Brain microvascular endothelial cell (primary cell): ENCODE measurements at regions not wholly inside any gene's neighbourhood (a gene's known extent, or its start where the extent isn't known, plus 50 kb on each side); places are given as distances from the start of the nearest gene placed in this dataset.

Experiments used
- DNase-seq: peaks from one replicate; pipeline ENCODE4 v3.0.0-alpha.2; 2020
- H3K27ac ChIP-seq: fragments of 250-450 bp; sonication (Bioruptor Pico); 2 replicates; pipeline ENCODE4 v1.5.1; 2020; ENCODE audit warnings: mild to moderate bottlenecking, moderate library complexity
- H3K27me3 ChIP-seq: fragments of 250-450 bp; sonication (Bioruptor Pico); replicated peaks from 2 replicates; pipeline ENCODE4 v1.5.1; 2020; ENCODE audit warnings: mild to moderate bottlenecking
- H3K36me3 ChIP-seq: fragments of 250-450 bp; sonication (Bioruptor Pico); replicated peaks from 2 replicates; pipeline ENCODE4 v1.5.1; 2020; ENCODE audit warnings: mild to moderate bottlenecking
- H3K4me3 ChIP-seq: 2 replicates; pipeline ENCODE4 v1.5.1; 2011; ENCODE audit warnings: low read depth, mild to moderate bottlenecking, control low read depth, low read length, moderate library complexity
- in situ Hi-C: cut with HindIII; loops from 2 replicates; pipeline ENCODE4 v1.10.0; 2017; ENCODE audit warnings: low sequenced_read_pairs, low pct_ligation_motif_present
- TF ChIP-seq, protein P1 (sequence below): IDR thresholded peaks from 2 replicates; pipeline ENCODE4 v1.5.1; 2011; ENCODE audit warnings: low read depth, mild to moderate bottlenecking, moderate library complexity, low read length, control low read depth, inconsistent platforms; ENCODE audit errors: missing control alignments

DNA sequence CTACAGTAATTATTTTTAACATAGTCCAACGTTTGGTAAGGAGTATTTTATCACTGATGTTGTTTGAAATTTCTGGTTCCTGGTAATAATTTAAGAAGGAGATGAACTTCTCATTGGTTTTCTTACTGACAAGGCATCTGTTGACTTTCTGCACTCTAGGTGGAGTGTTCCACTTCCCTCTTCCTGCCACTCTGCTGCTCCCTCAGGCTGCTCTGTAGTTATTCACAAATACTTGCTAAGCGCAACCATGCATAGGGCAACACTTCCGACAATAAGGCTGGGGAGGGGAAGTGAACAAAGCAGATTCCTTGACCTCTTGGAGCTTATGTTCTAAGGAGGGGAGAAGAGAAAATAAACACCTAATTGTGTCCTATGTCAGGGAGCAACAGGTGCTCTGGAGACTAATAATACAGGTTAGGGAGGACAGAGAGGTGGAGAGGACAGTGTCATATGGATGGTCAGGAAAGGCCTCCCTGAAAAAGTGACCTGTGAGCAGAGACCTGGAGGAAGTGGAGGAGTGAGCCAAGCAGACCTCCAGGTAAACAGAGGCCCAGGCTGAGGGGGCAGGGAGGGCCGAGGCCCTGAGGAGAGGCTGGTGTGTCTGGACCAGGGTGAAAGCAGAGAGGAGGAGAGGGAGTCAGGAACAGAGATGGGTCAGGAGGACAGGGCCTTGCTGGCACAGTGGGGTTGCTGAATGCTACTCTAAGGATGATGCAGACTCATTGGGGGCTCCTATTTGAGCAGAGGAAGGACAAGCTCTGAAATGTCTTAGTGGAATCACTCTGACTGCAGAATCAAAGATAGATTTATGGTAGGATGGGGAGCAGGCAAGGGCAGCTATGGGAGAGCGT lies 134.8 kb upstream of the SLC24A3 start:
- DNase-seq, result no peak
- TF ChIP-seq, protein P1, sequence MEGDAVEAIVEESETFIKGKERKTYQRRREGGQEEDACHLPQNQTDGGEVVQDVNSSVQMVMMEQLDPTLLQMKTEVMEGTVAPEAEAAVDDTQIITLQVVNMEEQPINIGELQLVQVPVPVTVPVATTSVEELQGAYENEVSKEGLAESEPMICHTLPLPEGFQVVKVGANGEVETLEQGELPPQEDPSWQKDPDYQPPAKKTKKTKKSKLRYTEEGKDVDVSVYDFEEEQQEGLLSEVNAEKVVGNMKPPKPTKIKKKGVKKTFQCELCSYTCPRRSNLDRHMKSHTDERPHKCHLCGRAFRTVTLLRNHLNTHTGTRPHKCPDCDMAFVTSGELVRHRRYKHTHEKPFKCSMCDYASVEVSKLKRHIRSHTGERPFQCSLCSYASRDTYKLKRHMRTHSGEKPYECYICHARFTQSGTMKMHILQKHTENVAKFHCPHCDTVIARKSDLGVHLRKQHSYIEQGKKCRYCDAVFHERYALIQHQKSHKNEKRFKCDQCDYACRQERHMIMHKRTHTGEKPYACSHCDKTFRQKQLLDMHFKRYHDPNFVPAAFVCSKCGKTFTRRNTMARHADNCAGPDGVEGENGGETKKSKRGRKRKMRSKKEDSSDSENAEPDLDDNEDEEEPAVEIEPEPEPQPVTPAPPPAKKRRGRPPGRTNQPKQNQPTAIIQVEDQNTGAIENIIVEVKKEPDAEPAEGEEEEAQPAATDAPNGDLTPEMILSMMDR, result no peak
- H3K27me3 ChIP-seq, result no peaks in the 10 kb centered on the region
- in situ Hi-C loops, result no loop called here
- no peak overlapping the region for H3K4me3 ChIP-seq
- H3K27ac ChIP-seq, result no peak overlapping the region
- H3K36me3 ChIP-seq, result no peaks in the 10 kb centered on the region

DNA sequence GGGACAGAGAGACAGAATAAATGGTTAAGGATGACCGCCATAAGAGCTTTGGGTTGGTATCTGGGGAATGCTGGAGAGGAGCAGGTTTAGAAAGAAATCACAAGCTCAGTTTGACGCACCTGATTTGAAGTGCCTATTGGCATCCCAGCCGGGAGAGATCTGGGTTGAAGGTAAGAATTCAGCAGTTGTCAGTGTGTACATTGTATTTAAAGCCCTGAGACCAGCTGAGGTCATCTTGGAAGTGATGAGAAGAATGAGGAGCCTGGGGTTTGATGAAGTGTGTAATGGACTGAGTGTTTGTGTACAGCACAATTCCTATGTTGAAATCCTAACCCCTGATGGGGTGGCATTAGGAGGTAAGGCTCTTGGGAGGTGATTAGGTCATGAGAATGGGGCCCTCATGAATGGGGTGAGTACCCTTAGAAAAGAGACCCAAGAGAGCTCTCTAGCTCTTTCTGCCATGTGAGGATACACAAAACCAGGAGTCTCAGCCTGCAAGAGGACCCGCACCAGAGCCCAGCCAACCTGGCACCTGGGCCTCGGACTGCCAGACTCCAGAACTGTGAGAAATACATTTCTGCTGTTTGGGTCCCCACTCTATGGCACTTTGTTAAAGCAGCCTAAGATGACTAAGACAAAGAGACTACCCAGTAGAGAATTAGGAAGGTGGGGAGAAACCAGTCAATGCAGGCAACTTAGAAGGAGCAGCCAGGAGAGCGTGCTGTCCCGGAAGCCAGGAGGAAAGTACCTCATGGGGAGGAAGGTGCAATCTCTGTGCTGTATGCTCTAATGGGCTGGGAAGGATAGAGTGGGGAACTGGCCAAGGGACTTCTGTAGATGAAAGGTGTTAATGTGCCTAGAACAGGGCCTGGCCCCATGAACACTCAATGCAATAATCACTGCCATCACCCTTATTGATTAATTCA lies 133.7 kb upstream of the SLC24A3 start:
- no peaks in the 10 kb centered on the region for H3K36me3 ChIP-seq
- no peak overlapping the region for H3K27ac ChIP-seq
- in situ Hi-C loops, result no loop called here
- DNase-seq, result no peak
- TF ChIP-seq, protein P1, result no peak
- H3K27me3 ChIP-seq, result no peaks in the 10 kb centered on the region
- no peak overlapping the region for H3K4me3 ChIP-seq

DNA sequence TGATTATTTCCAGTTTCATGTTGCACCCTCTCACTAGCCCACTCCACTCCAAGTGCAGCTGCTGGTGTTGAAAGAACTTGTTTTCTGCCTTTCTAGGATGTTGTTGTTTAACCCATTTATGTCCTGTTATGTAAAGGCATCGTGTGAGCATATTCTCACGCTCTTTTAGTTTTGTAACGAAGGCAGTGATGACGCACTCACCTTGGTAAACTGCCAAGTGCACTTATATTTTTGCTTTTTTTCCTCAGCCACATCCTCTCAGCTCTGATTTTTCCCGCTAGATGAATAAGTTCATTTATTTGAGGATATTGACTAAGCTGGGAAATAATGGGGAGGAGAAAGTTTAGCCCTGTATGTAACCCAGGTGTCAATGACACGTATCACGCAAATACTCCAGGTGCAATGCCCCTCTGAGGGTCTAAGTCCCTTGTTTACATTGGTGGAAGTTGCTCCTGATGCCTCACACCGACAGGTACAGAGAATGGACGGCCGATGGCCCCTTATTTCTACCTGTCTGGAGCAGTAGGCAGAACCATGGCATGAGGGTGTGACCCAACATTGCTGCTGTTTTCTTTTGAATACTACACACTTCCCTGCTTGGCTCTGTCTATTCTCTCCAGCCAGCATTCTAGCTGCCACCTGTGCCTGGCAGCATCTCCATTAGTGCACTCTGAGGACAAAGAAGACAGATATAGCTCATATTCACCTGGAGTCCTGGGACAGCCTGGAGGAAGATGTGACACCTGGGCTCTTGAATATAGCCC lies 132.7 kb upstream of the SLC24A3 start:
- H3K4me3 ChIP-seq, result no peak overlapping the region
- in situ Hi-C loops, result no loop called here
- TF ChIP-seq, protein P1, result no peak
- no peaks in the 10 kb centered on the region for H3K36me3 ChIP-seq
- H3K27ac ChIP-seq, result no peak overlapping the region
- H3K27me3 ChIP-seq, result no peaks in the 10 kb centered on the region
- no peak for DNase-seq

DNA sequence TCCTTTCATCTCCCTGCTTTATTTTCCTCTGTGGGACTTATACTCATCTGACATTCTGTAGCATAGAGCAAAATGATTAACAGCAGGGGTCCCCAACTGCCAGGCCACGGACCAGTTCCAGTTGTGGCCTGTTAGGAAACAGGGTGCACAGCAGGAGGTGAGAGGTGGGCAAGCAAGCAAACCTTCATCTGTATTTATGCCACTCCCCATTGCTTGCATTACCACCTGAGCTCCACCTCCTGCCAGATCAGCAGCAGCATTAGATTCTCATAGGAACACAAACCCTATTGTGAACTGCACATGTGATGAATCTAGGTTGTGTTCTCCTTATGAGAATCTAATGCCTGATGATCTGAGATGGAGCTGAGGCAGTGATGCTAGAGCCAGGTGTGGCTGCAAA lies 130.5 kb upstream of the SLC24A3 start:
- H3K27ac ChIP-seq, result no peak overlapping the region
- no peaks in the 10 kb centered on the region for H3K27me3 ChIP-seq
- TF ChIP-seq, protein P1, result no peak
- no peak overlapping the region for H3K4me3 ChIP-seq
- in situ Hi-C loops, result no loop called here
- DNase-seq, result no peak
- H3K36me3 ChIP-seq, result no peaks in the 10 kb centered on the region

DNA sequence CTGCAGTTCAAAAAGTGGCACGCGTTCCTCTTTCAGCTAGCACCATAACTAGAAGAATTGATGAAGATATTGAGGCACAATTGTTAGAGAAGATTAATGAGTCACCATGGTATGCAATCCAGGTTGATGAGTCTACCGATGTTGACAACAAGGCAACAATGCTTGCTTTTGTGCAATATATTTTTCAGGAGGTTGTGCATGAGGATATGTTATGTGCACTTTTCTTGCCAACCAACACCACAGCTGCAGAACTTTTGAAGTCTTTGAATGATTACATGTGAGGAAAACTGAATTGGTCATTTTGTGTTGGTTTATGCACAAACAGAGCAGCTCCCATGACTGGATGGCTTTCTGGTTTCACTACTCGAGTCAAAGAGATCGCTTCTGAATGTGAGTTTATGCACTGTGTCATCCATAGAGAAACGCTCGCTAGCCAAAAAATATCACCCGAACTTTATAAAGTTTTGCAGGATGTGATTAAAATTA lies 129.3 kb upstream of the SLC24A3 start:
- Histone ChIP-seq H3K4me3 (no peak overlapping the region), H3K27me3 (no peaks in the 10 kb centered on the region), H3K27ac (no peak overlapping the region), H3K36me3 (no peaks in the 10 kb centered on the region)
- TF ChIP-seq, protein P1, result no peak
- DNase-seq, result no peak
- in situ Hi-C loops, result no loop called here
